Karpas-422 (cell line): ENCODE measurements at regions not wholly inside any gene's neighbourhood (a gene's known extent, or its start where the extent isn't known, plus 50 kb on each side); places are given as distances from the start of the nearest gene placed in this dataset.

Experiments
- DNase-seq: peaks from one replicate; pipeline ENCODE4 v3.0.0-alpha.2; 2015
- H2AFZ ChIP-seq: fragments of 200-600 bp; sonication (generic); 2 replicates; pipeline ENCODE4 v1.6.1; 2014; ENCODE audit warnings: antibody characterized with exemption, low read length, mixed read lengths
- H3K27ac ChIP-seq: fragments of 200-600 bp; sonication (generic); 2 replicates; pipeline ENCODE4 v1.5.1; 2014; ENCODE audit warnings: mild to moderate bottlenecking, low read length, moderate library complexity
- H3K27me3 ChIP-seq: fragments of 200-600 bp; sonication (generic); 2 replicates; pipeline ENCODE4 v1.6.1; 2014; ENCODE audit warnings: low read length, mixed read lengths
- H3K36me3 ChIP-seq: fragments of 200-600 bp; sonication (generic); 2 replicates; pipeline ENCODE4 v1.6.1; 2014; ENCODE audit warnings: low read length, mixed read lengths; ENCODE audit not compliant: insufficient read depth
- H3K4me1 ChIP-seq: fragments of 200-600 bp; sonication (generic); 2 replicates; pipeline ENCODE4 v1.6.1; 2014; ENCODE audit warnings: mild to moderate bottlenecking, low read length, mixed read lengths
- H3K4me2 ChIP-seq: fragments of 200-600 bp; sonication (generic); 2 replicates; pipeline ENCODE4 v1.6.1; 2014; ENCODE audit warnings: low read length, low read depth, mild to moderate bottlenecking; ENCODE audit not compliant: poor library complexity, severe bottlenecking
- H3K4me3 ChIP-seq: fragments of 200-600 bp; sonication (generic); 2 replicates; pipeline ENCODE4 v1.5.1; 2014; ENCODE audit warnings: mild to moderate bottlenecking, antibody characterized with exemption, low read length, mixed read lengths
- H3K79me2 ChIP-seq: fragments of 200-600 bp; sonication (generic); 2 replicates; pipeline ENCODE4 v1.6.1; 2014; ENCODE audit warnings: mild to moderate bottlenecking, low read length, mixed read lengths
- H3K9ac ChIP-seq: fragments of 200-600 bp; sonication (generic); 2 replicates; pipeline ENCODE4 v1.6.0; 2014; ENCODE audit warnings: low read length
- H3K9me2 ChIP-seq: fragments of 200-600 bp; sonication (generic), shearing (Covaris generic); replicated peaks from 2 replicates; pipeline ENCODE4 v1.6.0; 2014; ENCODE audit warnings: mild to moderate bottlenecking, low read length, moderate library complexity; ENCODE audit not compliant: insufficient read depth
- H3K9me3 ChIP-seq: fragments of 300-700, 200-600 bp; sonication (generic); 2 replicates; pipeline ENCODE4 v1.6.1; 2014; ENCODE audit warnings: low read length, mixed read lengths
- H4K20me1 ChIP-seq: fragments of 200-600 bp; sonication (generic); 2 replicates; pipeline ENCODE4 v1.6.1; 2014; ENCODE audit warnings: mild to moderate bottlenecking, antibody characterized with exemption, low read length, low read depth; ENCODE audit not compliant: insufficient read depth

- no peak for DNase-seq
- Histone ChIP-seq H3K9me2 (no peaks in the 10 kb centered on the region), H3K36me3 (no peaks in the 10 kb centered on the region), H2AFZ (no peak overlapping the region), H3K4me2 (no peak overlapping the region), H3K9me3 (no peaks in the 10 kb centered on the region), H3K27ac (no peak overlapping the region), H3K27me3 (no peaks in the 10 kb centered on the region), H3K79me2 (no peaks in the 10 kb centered on the region), H3K4me1 (no peaks in the 10 kb centered on the region), H4K20me1 (no peaks in the 10 kb centered on the region), H3K4me3 (no peak overlapping the region), H3K9ac (no peak overlapping the region)
Measured at GRCh38 chr5:168171901-168172759, 119.3 kb upstream of the WWC1 start.

- no peaks in the 10 kb centered on the region for H4K20me1 ChIP-seq
- no peak overlapping the region for H3K9ac ChIP-seq
- H3K79me2 ChIP-seq = no peaks in the 10 kb centered on the region
- DNase-seq = no peak
- H3K4me1 ChIP-seq = no peaks in the 10 kb centered on the region
- H3K9me3 ChIP-seq = no peaks in the 10 kb centered on the region
- no peaks in the 10 kb centered on the region for H3K27me3 ChIP-seq
- H2AFZ ChIP-seq = no peak overlapping the region
- H3K27ac ChIP-seq = no peak overlapping the region
- no peaks in the 10 kb centered on the region for H3K36me3 ChIP-seq
- no peak overlapping the region for H3K4me3 ChIP-seq
- H3K4me2 ChIP-seq = no peak overlapping the region
- H3K9me2 ChIP-seq = no peaks in the 10 kb centered on the region
Measured at GRCh38 chr5:168172760-168173223, 118.7 kb upstream of the WWC1 start.

GRCh38 chr5:168174376-168174775, 117.1 kb upstream of the WWC1 start:
- Histone ChIP-seq H2AFZ (no peak overlapping the region), H3K9me3 (no peaks in the 10 kb centered on the region), H3K9me2 (no peaks in the 10 kb centered on the region), H3K36me3 (no peaks in the 10 kb centered on the region), H3K4me3 (no peak overlapping the region), H3K9ac (no peak overlapping the region), H3K4me2 (no peak overlapping the region), H3K4me1 (no peaks in the 10 kb centered on the region), H3K27me3 (no peaks in the 10 kb centered on the region), H3K27ac (no peak overlapping the region), H3K79me2 (no peaks in the 10 kb centered on the region), H4K20me1 (no peaks in the 10 kb centered on the region)
- DNase-seq = no peak

GRCh38 chr5:168176251-168176650, 115.2 kb upstream of the WWC1 start:
- Histone ChIP-seq H4K20me1 (no peaks in the 10 kb centered on the region), H3K36me3 (no peaks in the 10 kb centered on the region), H3K27me3 (no peaks in the 10 kb centered on the region)

GRCh38 chr5:168176941-168177340, 114.5 kb upstream of the WWC1 start:
- Histone ChIP-seq H3K4me3 (no peak overlapping the region), H3K27ac (no peak overlapping the region), H3K79me2 (no peaks in the 10 kb centered on the region), H3K9me3 (no peaks in the 10 kb centered on the region), H3K4me2 (no peak overlapping the region), H3K9ac (no peak overlapping the region), H2AFZ (no peak overlapping the region), H3K36me3 (no peaks in the 10 kb centered on the region), H3K9me2 (no peaks in the 10 kb centered on the region), H3K4me1 (no peaks in the 10 kb centered on the region), H4K20me1 (no peaks in the 10 kb centered on the region), H3K27me3 (no peaks in the 10 kb centered on the region)
- no peak for DNase-seq

More at GRCh38 chr5:168176251-168176650, 115.2 kb upstream of the WWC1 start:
- Histone ChIP-seq H3K4me2 (no peak overlapping the region), H3K79me2 (no peaks in the 10 kb centered on the region), H3K4me3 (no peak overlapping the region), H2AFZ (no peak overlapping the region), H3K9ac (no peak overlapping the region), H3K4me1 (no peaks in the 10 kb centered on the region), H3K9me3 (no peaks in the 10 kb centered on the region), H3K9me2 (no peaks in the 10 kb centered on the region), H3K27ac (no peak overlapping the region)
- DNase-seq = no peak

GRCh38 chr5:168177831-168178450, 113.5 kb upstream of the WWC1 start:
- Histone ChIP-seq H3K79me2 (no peaks in the 10 kb centered on the region), H4K20me1 (no peaks in the 10 kb centered on the region), H3K9me3 (no peaks in the 10 kb centered on the region), H3K36me3 (no peaks in the 10 kb centered on the region), H2AFZ (no peak overlapping the region), H3K27ac (no peak overlapping the region), H3K9me2 (no peaks in the 10 kb centered on the region), H3K4me3 (no peak overlapping the region), H3K27me3 (no peaks in the 10 kb centered on the region), H3K4me1 (no peaks in the 10 kb centered on the region), H3K9ac (no peak overlapping the region), H3K4me2 (no peak overlapping the region)
- no peak for DNase-seq

- H3K4me2 ChIP-seq = no peak overlapping the region
- no peaks in the 10 kb centered on the region for H3K9me3 ChIP-seq
- no peak overlapping the region for H2AFZ ChIP-seq
- H3K9me2 ChIP-seq = no peaks in the 10 kb centered on the region
- no peak for DNase-seq
- H3K27me3 ChIP-seq = no peaks in the 10 kb centered on the region
- H3K27ac ChIP-seq = no peak overlapping the region
- H4K20me1 ChIP-seq = no peaks in the 10 kb centered on the region
- H3K9ac ChIP-seq = no peak overlapping the region
- no peaks in the 10 kb centered on the region for H3K36me3 ChIP-seq
- H3K79me2 ChIP-seq = no peaks in the 10 kb centered on the region
- no peak overlapping the region for H3K4me3 ChIP-seq
- no peaks in the 10 kb centered on the region for H3K4me1 ChIP-seq
Measured at GRCh38 chr5:168179192-168179593, 112.3 kb upstream of the WWC1 start.

GRCh38 chr5:168182269-168182668, 109.2 kb upstream of the WWC1 start:
- H3K9me2 ChIP-seq = no peaks in the 10 kb centered on the region
- no peaks in the 10 kb centered on the region for H3K4me1 ChIP-seq
- no peak overlapping the region for H3K4me3 ChIP-seq
- H3K27ac ChIP-seq = no peak overlapping the region
- no peaks in the 10 kb centered on the region for H3K27me3 ChIP-seq
- H3K4me2 ChIP-seq = no peak overlapping the region
- H4K20me1 ChIP-seq = no peaks in the 10 kb centered on the region
- no peak for DNase-seq
- no peaks in the 10 kb centered on the region for H3K9me3 ChIP-seq
- no peaks in the 10 kb centered on the region for H3K36me3 ChIP-seq
- H3K9ac ChIP-seq = no peak overlapping the region
- no peaks in the 10 kb centered on the region for H3K79me2 ChIP-seq
- H2AFZ ChIP-seq = no peak overlapping the region
